NCI-H146 treated with DMSO at 0.1 percent for 48 hours (cell line): ENCODE measurements at regions not wholly inside any gene's neighbourhood (a gene's known extent, or its start where the extent isn't known, plus 50 kb on each side); places are given as distances from the start of the nearest gene placed in this dataset.

Source experiments
- DNase-seq: peaks from one replicate; lab custom pipeline; 2025; ENCODE audit not compliant: unreplicated experiment; lab: John Stamatoyannopoulos, UW

DNA sequence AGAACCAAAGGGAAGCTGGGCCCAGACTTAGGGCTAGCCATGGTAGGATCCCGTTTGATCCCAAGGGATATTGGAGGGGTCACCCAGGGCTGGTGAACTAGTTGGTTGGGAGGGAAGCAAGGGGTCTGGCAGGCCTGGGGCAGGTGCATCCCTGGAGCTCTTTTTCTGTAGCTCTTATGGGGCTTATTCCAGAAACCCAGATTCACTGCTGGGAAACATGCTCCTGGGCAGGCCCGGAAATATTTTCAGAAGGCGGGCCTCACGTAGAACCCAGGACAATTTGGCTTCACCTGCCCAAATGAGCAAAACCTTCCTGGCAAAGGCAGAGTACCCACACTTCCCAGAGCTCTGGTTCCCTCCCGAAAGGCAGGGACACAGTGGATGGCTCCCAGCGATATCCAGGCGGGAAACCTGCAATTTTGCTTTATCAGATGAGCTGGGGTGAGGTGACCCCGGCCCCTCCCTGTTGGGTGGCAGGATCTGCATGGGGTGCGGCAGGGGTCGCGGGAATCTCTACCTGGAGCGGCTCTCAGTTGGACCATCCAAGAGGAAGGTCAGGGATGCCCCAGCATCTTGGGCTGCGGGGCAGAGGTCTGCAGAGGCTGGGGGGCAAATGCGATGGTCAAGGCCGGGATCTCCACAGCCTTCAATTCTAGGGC, 533.9 kb downstream of the TCERG1L start:
- DNase-seq, result no peak

GRCh38 chr10:130778166-130778545, 533.4 kb downstream of the TCERG1L start:
- DNase-seq, result no peak

GRCh38 chr10:130780763-130781162, 530.8 kb downstream of the TCERG1L start:
- no peak for DNase-seq

GRCh38 chr10:130781206-130781605, 530.3 kb downstream of the TCERG1L start:
- no peak for DNase-seq

DNA sequence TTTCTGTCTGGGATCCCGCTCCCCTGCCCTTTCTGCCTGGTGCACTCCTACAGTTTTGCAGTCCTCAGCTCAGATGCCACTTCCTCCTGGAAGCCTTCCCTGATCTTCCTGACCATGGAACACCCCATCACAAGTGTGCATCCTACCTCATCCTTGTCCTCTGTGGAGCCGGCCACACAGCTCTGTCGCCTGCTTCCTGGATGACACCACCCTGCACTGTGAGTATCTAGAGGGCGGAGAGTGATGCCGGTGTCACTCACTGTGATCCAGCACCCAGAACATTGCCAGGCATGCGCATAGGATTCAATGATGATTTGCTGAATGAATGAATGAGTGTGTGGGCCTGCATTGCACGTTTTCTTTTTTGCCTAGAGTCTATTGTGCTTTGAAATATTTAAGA, 529.9 kb downstream of the TCERG1L start:
- DNase-seq, result no peak

GRCh38 chr10:130782467-130782866, 529.1 kb downstream of the TCERG1L start:
- no peak for DNase-seq

DNA sequence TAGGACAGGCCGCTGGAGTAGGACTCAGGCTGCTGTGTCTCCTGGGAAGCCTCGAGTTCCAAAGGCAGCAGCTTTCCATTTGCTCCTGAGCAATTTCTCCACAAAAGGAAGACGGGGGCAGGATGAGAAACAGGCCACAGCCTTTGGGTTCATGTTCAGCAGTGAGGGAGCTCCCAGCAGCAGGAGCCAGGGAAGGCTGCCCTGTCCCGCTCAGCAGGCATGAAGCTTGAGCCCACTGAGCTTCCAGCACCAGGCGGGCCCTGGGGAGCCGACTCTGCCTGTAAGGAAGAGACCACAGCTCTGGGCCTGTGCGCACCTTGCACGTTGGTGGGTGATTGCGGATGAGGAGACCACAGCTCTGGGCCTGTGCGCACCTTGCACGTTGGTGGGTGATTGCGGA, 527.2 kb downstream of the TCERG1L start:
- DNase-seq, result no peak

DNA sequence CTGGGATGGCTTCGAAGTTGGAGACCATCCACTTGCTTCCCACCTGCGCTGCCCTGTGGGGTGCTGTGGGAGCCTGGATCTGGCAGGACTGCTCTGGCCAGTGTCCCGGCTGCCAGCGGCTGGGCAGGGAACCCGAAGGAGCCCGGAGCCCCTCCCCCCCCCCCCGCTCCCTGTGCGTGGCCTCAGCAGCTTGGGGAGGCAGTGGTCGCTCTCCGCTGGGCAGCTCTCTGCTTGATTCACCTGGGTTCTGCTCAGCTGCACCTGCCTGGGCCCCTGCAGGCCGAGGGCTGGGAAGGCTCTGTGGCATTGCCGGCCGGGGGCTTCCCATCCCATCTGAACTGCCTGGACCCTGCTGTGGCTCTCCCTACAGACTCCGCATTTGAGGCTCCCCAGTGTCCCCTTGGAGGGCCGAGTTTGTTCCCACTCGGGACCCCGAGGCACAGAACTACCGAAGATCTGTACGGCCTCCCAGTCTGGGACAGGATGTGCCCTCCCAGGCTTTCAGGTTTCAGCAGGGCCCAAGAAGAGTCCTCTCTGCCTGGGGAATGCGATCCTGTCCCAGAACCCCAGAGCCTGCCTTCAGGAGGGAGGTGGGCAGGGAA, 525.1 kb downstream of the TCERG1L start:
- DNase-seq, result no peak

- no peak for DNase-seq
Observed at GRCh38 chr10:130787243-130787642, 524.3 kb downstream of the TCERG1L start.

DNA sequence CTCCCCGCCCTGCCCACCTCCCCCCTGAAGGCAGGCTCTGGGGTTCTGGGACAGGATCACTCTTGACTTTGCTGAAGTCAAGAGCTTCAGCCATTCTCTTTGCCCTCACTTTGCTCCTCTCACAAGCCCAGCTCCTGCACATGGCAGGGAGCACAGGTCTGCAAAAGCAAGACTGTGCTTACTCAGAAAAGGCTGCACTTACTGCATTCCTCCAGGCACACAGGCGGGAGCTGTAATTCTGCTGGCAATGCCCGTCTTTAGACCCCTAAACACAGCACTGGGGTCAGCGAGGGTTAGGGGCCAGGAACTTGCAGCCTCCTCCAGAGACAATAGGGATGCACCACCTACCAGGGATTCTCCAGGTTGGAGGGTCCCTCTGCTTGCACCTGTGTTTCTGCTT, 523.7 kb downstream of the TCERG1L start:
- DNase-seq, result no peak

DNA sequence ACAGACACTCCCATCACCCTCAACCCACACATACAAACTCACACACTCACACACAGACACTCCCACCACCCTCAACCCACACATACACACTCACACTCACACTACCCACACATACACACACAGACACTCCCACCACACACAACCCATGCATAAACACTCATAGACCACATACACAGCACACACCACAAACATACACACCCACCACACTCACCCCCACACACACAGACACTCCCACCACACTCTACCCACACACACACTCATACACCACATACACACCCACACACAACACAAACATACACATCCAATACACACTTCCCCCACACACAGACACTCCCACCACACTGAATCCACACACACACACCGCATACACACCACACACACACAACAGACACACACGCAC, 521.2 kb downstream of the TCERG1L start:
- no peak for DNase-seq

DNA sequence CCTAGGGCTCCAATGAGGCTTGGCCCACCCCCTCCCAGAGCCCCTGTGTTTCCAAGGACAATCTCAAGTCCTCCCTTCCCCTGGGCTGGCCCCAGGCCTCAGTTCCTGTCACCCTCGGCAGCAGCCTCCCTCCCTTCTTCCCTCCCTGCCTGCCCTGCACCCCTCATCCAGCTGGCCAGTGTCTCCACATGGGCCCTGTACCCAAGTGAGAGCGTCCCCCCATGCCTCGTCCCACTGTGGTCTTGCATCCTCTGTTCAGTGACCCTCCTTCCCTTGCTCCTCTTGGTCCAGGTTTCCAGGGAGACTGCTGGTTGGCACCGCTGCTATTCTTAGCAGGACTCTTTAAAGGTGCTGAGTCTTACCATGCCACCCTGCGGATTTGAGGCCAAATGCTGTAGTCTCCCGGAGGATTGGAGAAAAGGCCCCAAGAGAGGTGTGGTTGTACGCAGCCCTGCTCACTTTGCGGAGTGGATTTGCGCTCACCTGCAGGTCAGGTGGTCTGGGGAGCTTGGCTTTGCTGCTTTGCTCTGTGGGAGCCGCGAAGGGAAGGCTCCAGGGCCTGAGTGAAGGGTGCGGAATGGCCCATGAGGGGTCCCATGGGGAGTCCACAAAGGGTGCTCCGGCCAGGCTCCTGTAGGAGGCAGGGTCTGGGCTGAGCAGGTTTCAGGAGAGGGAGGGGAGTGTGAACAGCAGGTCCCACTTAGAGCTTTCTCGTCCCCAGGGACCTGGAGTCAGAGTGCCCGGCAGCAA, 519.2 kb downstream of the TCERG1L start:
- no peak for DNase-seq

GRCh38 chr10:130795819-130796218, 515.7 kb downstream of the TCERG1L start:
- DNase-seq, result no peak

- DNase-seq, result no peak
Observed at GRCh38 chr10:130799532-130799931, 512.0 kb downstream of the TCERG1L start.

GRCh38 chr10:130800281-130800680, 511.2 kb downstream of the TCERG1L start:
- DNase-seq, result no peak

DNA sequence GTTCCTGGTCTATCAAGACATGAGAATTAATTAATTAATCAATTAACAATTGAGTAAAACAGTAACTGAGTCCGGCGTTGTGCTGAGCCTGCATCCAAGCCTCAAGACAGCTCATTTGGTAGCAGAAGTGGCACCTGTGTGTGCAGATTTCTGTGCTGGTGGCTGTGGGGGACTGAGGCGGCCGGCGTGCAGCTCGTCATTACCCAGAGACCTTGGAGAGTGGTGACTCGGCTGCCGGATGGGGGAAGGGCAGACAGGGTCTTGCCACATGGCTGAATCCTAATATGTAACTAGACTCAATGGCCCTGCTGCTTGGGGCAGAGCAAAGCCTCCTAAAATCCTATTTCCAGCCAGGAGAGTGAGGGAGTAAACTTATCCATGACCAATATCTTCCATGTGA, 510.2 kb downstream of the TCERG1L start:
- DNase-seq, result no peak

- no peak for DNase-seq
Observed at GRCh38 chr10:130801784-130802183, 509.7 kb downstream of the TCERG1L start.

GRCh38 chr10:130802301-130802700, 509.2 kb downstream of the TCERG1L start:
- no peak for DNase-seq

- DNase-seq, result no peak
Observed at GRCh38 chr10:130804281-130804680, 507.2 kb downstream of the TCERG1L start.

GRCh38 chr10:130804778-130805634, 506.5 kb downstream of the TCERG1L start:
- no peak for DNase-seq

GRCh38 chr10:130805635-130806030, 505.9 kb downstream of the TCERG1L start:
- no peak for DNase-seq
